ENCODE measurements at regions not wholly inside any gene's neighbourhood (a gene's known extent, or its start where the extent isn't known, plus 50 kb on each side); places are given as distances from the start of the nearest gene placed in this dataset.

GRCh38 chr7:45976485-45976856 lies 55.4 kb upstream of the IGFBP3 start:
- H4K20me1 ChIP-seq (ENCODE audit: insufficient read depth, low read length) = no peaks in the 10 kb centered on the region
- H3K4me1 ChIP-seq (ENCODE audit: insufficient read depth, low read length, poor library complexity, severe bottlenecking) = no peaks in the 10 kb centered on the region
- no peak overlapping the region for H3K4me3 ChIP-seq (ENCODE audit: low read depth, low read length, poor library complexity, severe bottlenecking)
- ChIA-PET CTCF (ENCODE audit: unreplicated experiment) (no interaction called here), POLR2A (no interaction called here)
- H3K9me2 ChIP-seq (ENCODE audit: insufficient read depth, low read length) = no peaks in the 10 kb centered on the region
- H3K79me2 ChIP-seq (ENCODE audit: insufficient read depth, low read depth, low read length) = no peaks in the 10 kb centered on the region
- no peak for DNase-seq (ENCODE audit: low spot score)
- H3K4me2 ChIP-seq (ENCODE audit: low read length) = no peak overlapping the region
- H3K9me3 ChIP-seq (ENCODE audit: low read length) = no peaks in the 10 kb centered on the region
- H3K27ac ChIP-seq (ENCODE audit: low read depth, low read length, poor library complexity, severe bottlenecking) = no peak overlapping the region
- no peaks in the 10 kb centered on the region for H3K36me3 ChIP-seq (ENCODE audit: insufficient read depth, low read length)
- H2AFZ ChIP-seq (ENCODE audit: low read length) = no peak overlapping the region
- no peak for TF ChIP-seq EZH2phosphoT487 (IDR thresholded peaks at IDR 0.05; ENCODE audit: borderline replicate concordance, low read depth, low read length)
- BruUV-seq (replicated peaks) = no TSS peak
- intact Hi-C loops (cut with micrococcal nuclease; ENCODE audit: unreplicated experiment) = no loop called here

GRCh38 chr7:45975847-45976484 lies 54.9 kb upstream of the IGFBP3 start:
- Histone ChIP-seq H2AFZ (ENCODE audit: low read length) (no peak overlapping the region), H3K36me3 (ENCODE audit: insufficient read depth, low read length) (no peaks in the 10 kb centered on the region), H3K4me3 (ENCODE audit: low read depth, low read length, poor library complexity, severe bottlenecking) (no peak overlapping the region), H3K9me2 (ENCODE audit: insufficient read depth, low read length) (no peaks in the 10 kb centered on the region), H4K20me1 (ENCODE audit: insufficient read depth, low read length) (no peaks in the 10 kb centered on the region), H3K4me2 (ENCODE audit: low read length) (no peak overlapping the region), H3K79me2 (ENCODE audit: insufficient read depth, low read depth, low read length) (no peaks in the 10 kb centered on the region), H3K27ac (ENCODE audit: low read depth, low read length, poor library complexity, severe bottlenecking) (no peak overlapping the region), H3K9me3 (ENCODE audit: low read length) (no peaks in the 10 kb centered on the region), H3K4me1 (ENCODE audit: insufficient read depth, low read length, poor library complexity, severe bottlenecking) (no peaks in the 10 kb centered on the region)
- BruUV-seq (replicated peaks) = no TSS peak
- POLR2A ChIA-PET = interaction anchor here (0.6 kb wide), 1 partner anchor 82 kb away, joined by 3 read pairs; no protein-coding TSS in a partner anchor
- CTCF ChIA-PET (ENCODE audit: unreplicated experiment) = no interaction called here
- intact Hi-C loops (cut with micrococcal nuclease; ENCODE audit: unreplicated experiment) = no loop called here
- no peak for DNase-seq (ENCODE audit: low spot score)
- no peak for TF ChIP-seq EZH2phosphoT487 (IDR thresholded peaks at IDR 0.05; ENCODE audit: borderline replicate concordance, low read depth, low read length)
- TF ChIP-seq CTCF (conservative IDR thresholded peaks at IDR 0.05; ENCODE audit: low read length) = no peak

GRCh38 chr7:45975367-45975766 lies 54.3 kb upstream of the IGFBP3 start:
- Histone ChIP-seq H3K9me3 (ENCODE audit: low read length) (no peaks in the 10 kb centered on the region), H3K27ac (ENCODE audit: low read depth, low read length, poor library complexity, severe bottlenecking) (no peak overlapping the region), H3K4me1 (ENCODE audit: insufficient read depth, low read length, poor library complexity, severe bottlenecking) (no peaks in the 10 kb centered on the region), H3K9me2 (ENCODE audit: insufficient read depth, low read length) (no peaks in the 10 kb centered on the region), H3K4me2 (ENCODE audit: low read length) (no peak overlapping the region), H4K20me1 (ENCODE audit: insufficient read depth, low read length) (no peaks in the 10 kb centered on the region), H2AFZ (ENCODE audit: low read length) (no peak overlapping the region), H3K79me2 (ENCODE audit: insufficient read depth, low read depth, low read length) (no peaks in the 10 kb centered on the region), H3K4me3 (ENCODE audit: low read depth, low read length, poor library complexity, severe bottlenecking) (no peak overlapping the region), H3K36me3 (ENCODE audit: insufficient read depth, low read length) (no peaks in the 10 kb centered on the region)
- intact Hi-C loops (cut with micrococcal nuclease; ENCODE audit: unreplicated experiment) = no loop called here
- BruUV-seq (replicated peaks) = no TSS peak
- CTCF ChIA-PET (ENCODE audit: unreplicated experiment) = no interaction called here
- no peak for TF ChIP-seq EZH2phosphoT487 (IDR thresholded peaks at IDR 0.05; ENCODE audit: borderline replicate concordance, low read depth, low read length)
- no peak for TF ChIP-seq CTCF (conservative IDR thresholded peaks at IDR 0.05; ENCODE audit: low read length)
- no peak for DNase-seq (ENCODE audit: low spot score)
- POLR2A ChIA-PET = interaction anchor here (0.6 kb wide), 1 partner anchor 82 kb away, joined by 3 read pairs; no protein-coding TSS in a partner anchor
